ENCODE measurements at regions not wholly inside any gene's neighbourhood (a gene's known extent, or its start where the extent isn't known, plus 50 kb on each side); places are given as distances from the start of the nearest gene placed in this dataset.

DNA sequence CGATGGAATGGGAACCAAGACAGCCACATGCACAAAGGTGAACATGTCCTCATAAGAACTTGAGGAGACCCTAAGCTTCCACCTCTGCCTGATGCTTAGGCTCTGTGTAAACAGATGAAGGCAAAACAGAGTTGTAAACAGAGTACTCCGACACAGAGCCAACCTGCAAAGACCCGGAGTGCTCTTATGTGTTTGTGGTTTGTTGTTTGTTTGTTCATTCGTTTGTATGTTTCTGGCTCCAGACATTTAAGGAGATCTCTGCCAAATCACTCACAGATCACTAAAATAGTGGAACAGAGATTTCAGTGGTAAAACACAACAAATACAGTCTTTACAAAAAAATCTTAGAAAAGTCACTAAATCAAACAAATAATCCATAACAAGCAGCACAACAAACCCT, 294.9 kb downstream of the EIPR1 start:
- H3K9ac ChIP-seq (replicated peaks in 1 of 4; ENCODE audit: extremely low read depth in 1 of 4, low read depth in 3 of 4, low read length in 3 of 4), result no peak overlapping the region
- no peak for DNase-seq (ENCODE audit: low read depth in 1 of 2, low spot score in 2 of 2)
- no peak overlapping the region for H3K4ac ChIP-seq (replicated peaks; ENCODE audit: insufficient read length, low read depth, low read length)
- H3K27me3 ChIP-seq (replicated peaks in 1 of 4; ENCODE audit: control insufficient read depth in 3 of 4, extremely low read depth in 1 of 4, insufficient read depth in 3 of 4, low read length in 3 of 4), result no peaks in the 10 kb centered on the region
- no peaks in the 10 kb centered on the region for H4K20me1 ChIP-seq (replicated peaks in 1 of 2; ENCODE audit: control insufficient read depth in 1 of 2, insufficient read depth in 2 of 2, low read length in 2 of 2)
- no peaks in the 10 kb centered on the region for H3K9me3 ChIP-seq (ENCODE audit: insufficient read depth in 2 of 2, low read depth in 1 of 2, low read length in 1 of 2)
- no peak overlapping the region for H3K14ac ChIP-seq (ENCODE audit: insufficient read length)
- H2AK5ac ChIP-seq (ENCODE audit: low read depth, low read length), result no peak overlapping the region
- H3K79me2 ChIP-seq (ENCODE audit: control insufficient read depth in 1 of 2, insufficient read depth in 2 of 2, low read length in 2 of 2), result no peaks in the 10 kb centered on the region
- H4K91ac ChIP-seq (replicated peaks; ENCODE audit: insufficient read length, low read length), result no peak overlapping the region
- no peaks in the 10 kb centered on the region for H3K4me1 ChIP-seq (replicated peaks in 1 of 4; ENCODE audit: control insufficient read depth in 3 of 4, insufficient read depth in 4 of 4, low read length in 3 of 4)
- no peak overlapping the region for H3K56ac ChIP-seq (replicated peaks; ENCODE audit: insufficient read length, low read depth, low read length)
- no peak overlapping the region for H3K4me3 ChIP-seq (ENCODE audit: extremely low read depth in 1 of 4, insufficient read depth in 2 of 4, low read depth in 3 of 4, low read length in 4 of 4)
- H2BK120ac ChIP-seq (replicated peaks; ENCODE audit: low read depth, low read length), result no peak overlapping the region
- no peak overlapping the region for H4K8ac ChIP-seq (ENCODE audit: extremely low read depth, insufficient read depth, low read length)
- H3K36me3 ChIP-seq (ENCODE audit: control insufficient read depth in 2 of 4, insufficient read depth in 4 of 4, low read length in 3 of 4), result no peaks in the 10 kb centered on the region
- H3K27ac ChIP-seq (ENCODE audit: low read depth, low read length), result no peak overlapping the region
- ChIA-PET POLR2A (ENCODE audit: partially characterized antibody) (no interaction called here), CTCF (ENCODE audit: partially characterized antibody) (no interaction called here)
- no peaks in the 10 kb centered on the region for H3K23me2 ChIP-seq (ENCODE audit: low read depth, low read length)
- no peak overlapping the region for H2BK12ac ChIP-seq (ENCODE audit: low read depth, low read length)
- no peak overlapping the region for H2BK15ac ChIP-seq (ENCODE audit: low read length)
- H4K5ac ChIP-seq (ENCODE audit: insufficient read length, low read depth, low read length), result no peak overlapping the region
- no peak overlapping the region for H2AFZ ChIP-seq (ENCODE audit: low read length)
- H3K23ac ChIP-seq (ENCODE audit: insufficient read length), result no peak overlapping the region
- H2BK20ac ChIP-seq (ENCODE audit: low read length), result no peak overlapping the region
- H3K79me1 ChIP-seq (ENCODE audit: low read depth, low read length), result no peaks in the 10 kb centered on the region
- H2BK5ac ChIP-seq (ENCODE audit: low read depth, low read length), result no peak overlapping the region
- FAIRE-seq, result no peak
- H3K18ac ChIP-seq (ENCODE audit: extremely low read depth, low read length), result no peak overlapping the region
- no peak overlapping the region for H3K4me2 ChIP-seq (ENCODE audit: insufficient read depth in 1 of 2, low read depth in 2 of 2, low read length in 2 of 2)
- WGBS, 2 experiments (ENCODE audit: extremely low coverage in 1 of 2, insufficient coverage in 1 of 2, insufficient read length in 1 of 2, insufficient replicate concordance in 2 of 2, low coverage in 1 of 2, low lambda C conversion rate in 2 of 2, missing lambda C conversion rate in 1 of 2), result 89% methylated on average over 4 of the region's 4 CpGs; no CpG with 5 or more reads in 1 of the 2 experiments
- TF ChIP-seq EZH2 (IDR thresholded peaks at IDR 0.05; ENCODE audit: low read depth, low read length, severe bottlenecking), result no peak
- TF ChIP-seq CTBP2 (IDR thresholded peaks at IDR 0.05; ENCODE audit: borderline replicate concordance, insufficient read depth, insufficient read length, low read length), result no peak
- no peak for TF ChIP-seq SRF (IDR thresholded peaks at IDR 0.05; ENCODE audit: low read depth, low read length)
- TF ChIP-seq SIX5 (IDR thresholded peaks at IDR 0.05; ENCODE audit: low read depth, low read length), result no peak
- TF ChIP-seq SIRT6 (IDR thresholded peaks at IDR 0.05; ENCODE audit: low read length), result no peak
- no peak for TF ChIP-seq POLR2AphosphoS5 (IDR thresholded peaks at IDR 0.05; ENCODE audit: low read depth, low read length)
- no peak for TF ChIP-seq CHD1 (IDR thresholded peaks at IDR 0.05; ENCODE audit: low read depth, low read length)
- TF ChIP-seq MAFK (IDR thresholded peaks at IDR 0.05; ENCODE audit: low read depth, low read length), result no peak
- no peak for TF ChIP-seq KDM5A (IDR thresholded peaks at IDR 0.05; ENCODE audit: low read length)
- TF ChIP-seq RFX5 (IDR thresholded peaks at IDR 0.05; ENCODE audit: borderline replicate concordance, low read depth, low read length), result no peak

All from H1 (cell line).